GM19372 (cell line): ENCODE measurements at regions not wholly inside any gene's neighbourhood (a gene's known extent, or its start where the extent isn't known, plus 50 kb on each side); places are given as distances from the start of the nearest gene placed in this dataset.

ENCODE experiments used
- ATAC-seq: cut with Tn5 transposase; IDR thresholded peaks from one replicate; pipeline ENCODE4 v1.9.1; 2021; ENCODE audit warnings: mild to moderate bottlenecking, low read depth, moderate library complexity; ENCODE audit not compliant: unreplicated experiment

DNA sequence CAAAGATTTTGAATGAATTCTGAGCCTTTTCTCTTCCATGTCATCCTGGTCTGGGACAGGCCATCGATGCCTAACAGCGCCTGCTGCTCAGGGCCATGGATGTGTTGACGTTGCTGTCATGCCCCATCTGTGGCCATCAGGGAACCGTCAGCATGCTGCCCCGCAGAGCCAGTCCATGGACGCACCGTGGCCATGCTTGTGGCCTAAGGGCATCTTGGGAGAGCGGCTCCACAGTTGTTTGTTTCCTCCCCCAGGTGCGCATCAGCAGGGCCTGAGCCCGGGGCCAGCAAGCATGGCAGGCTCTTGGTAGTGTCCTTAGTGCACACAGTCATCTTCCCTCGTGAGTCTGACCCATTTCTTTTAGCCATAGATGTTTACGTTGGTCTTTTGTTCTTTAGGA lies 142.7 kb downstream of the VAPA start:
- ATAC-seq = no peak

GRCh38 chr18:10057401-10057893 lies 143.6 kb downstream of the VAPA start:
- ATAC-seq = no peak

DNA sequence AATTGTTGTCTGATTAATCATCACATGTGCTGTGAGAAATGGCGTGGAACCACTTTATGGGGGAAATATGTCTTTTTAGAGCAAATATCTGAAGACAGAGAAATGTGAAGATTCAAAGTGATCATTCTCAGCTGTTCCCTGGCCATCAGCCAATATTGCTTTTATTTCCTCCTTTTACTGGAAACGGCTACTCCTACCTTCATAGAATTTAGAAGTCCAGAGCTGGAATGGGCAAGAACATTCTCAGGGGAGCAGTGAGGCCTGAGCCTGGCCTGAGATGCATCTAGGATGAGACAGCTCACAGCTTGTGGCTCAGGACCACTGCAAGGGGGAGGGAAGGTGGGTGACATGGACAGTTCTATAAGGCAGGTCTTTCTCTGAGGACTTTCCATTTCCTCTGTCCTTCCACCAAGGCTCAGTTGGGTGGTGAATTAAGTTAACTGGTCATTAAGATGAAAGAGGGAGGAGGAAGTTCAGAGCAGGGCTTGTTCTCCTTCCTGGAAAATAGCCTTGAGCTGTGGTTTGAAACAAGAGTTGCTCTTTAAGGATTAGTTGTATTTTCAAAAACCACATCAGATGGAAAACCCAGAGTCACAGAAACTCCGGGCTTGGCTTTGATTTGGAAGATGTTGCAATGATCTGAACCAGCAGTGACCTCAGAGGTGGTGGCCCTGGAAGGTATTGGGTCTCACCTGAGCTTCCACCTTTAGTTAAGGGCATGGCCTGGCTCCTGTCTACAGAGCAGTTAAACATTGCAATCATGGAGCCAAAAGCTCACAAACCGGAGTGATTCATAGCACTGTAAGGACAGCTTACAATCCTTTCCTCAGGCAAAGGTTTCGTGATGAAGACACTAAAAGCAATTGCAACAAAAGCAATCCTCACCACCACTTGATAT lies 144.3 kb downstream of the VAPA start:
- no peak for ATAC-seq

GRCh38 chr18:10059610-10060468 lies 146.0 kb downstream of the VAPA start:
- ATAC-seq = no peak

- no peak for ATAC-seq
Measured at GRCh38 chr18:10060469-10060782, 146.6 kb downstream of the VAPA start.

- no peak for ATAC-seq
Measured at GRCh38 chr18:10060841-10061240, 147.0 kb downstream of the VAPA start.

DNA sequence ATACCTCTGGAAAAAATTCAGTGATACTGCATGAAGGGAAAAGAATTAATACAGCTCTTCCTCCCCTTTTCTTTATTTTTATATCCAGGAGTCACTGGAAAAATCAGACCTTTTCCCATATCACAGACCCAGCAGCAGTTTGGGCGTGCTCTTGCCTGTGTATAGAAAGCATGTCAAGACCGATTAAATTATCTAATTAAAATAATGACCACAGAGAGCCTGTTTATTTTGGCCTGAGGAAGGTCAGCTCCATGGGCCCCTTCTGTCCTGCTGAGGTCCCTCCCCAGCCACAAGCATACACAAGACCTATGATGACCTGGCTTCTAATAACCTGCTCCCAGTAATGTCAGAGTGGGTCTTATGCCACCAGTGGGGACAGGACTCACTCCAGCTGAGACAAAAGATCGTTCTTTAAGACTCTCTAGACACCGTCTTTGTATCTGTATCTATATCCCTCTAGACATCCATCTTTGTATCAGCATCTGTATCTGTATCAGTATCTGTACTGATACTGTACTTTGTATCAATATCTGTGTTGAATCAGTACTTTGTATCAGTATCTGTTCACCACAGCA lies 147.8 kb downstream of the VAPA start:
- no peak for ATAC-seq

GRCh38 chr18:10062302-10063300 lies 148.8 kb downstream of the VAPA start:
- no peak for ATAC-seq

DNA sequence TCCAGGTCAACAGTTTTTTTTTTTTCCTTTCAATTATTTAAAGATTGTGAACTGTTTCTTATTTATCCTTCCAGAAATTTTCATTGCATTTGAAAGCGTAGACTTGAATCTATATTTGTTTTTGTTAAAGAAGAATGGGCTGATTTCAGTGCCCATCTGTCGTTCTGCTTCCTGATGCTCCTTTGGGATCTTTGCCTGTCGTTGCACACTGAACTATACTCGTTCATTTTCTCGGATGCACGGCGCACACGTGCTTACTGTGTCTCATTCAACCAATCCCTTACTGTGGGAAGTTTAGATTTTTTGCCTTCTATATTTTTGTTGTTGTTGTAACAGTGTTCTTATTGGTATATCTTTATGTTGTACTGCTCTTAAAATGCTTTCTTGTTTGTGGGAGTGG lies 149.7 kb downstream of the VAPA start:
- no peak for ATAC-seq

DNA sequence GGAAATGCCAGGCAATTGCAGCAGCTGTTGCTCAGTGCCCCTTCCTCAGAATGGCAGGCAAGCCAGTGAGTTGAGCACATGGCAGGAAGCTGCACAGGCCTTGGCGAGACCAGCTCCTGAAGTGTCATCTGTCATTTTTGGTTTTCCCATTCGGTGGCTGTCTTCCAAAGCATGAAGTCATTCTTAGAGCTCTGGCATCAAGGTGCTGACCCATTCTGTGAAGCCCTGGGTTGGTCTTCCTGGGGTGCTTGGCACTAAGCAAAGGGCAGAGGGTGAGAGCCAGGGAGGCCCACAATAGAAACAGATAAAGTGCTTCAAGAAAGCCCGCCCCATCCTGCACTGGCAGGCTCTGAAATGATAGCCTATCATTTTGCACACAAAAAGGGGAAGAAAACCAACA lies 150.5 kb downstream of the VAPA start:
- no peak for ATAC-seq

DNA sequence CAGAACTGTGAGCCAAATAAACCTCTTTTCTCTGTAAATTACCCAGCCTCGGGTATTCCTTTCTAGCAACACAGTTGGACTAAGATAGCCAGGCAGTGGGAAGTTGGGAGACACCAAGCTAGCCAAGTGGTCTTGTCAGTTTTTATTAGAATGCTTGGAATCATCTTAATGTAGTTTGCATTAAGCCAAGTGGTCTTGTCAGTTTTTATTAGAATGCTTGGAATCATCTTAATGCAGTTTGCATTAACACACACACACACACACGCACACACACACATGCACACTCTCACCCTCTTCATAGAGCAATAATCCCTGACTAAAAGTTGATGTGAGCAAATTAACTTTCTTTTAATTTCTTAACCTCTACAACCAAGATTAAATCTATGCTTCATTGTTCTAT lies 151.5 kb downstream of the VAPA start:
- ATAC-seq = no peak

- ATAC-seq = no peak
Measured at GRCh38 chr18:10067670-10068659, 154.1 kb downstream of the VAPA start.

- no peak for ATAC-seq
Measured at GRCh38 chr18:10068766-10069567, 155.2 kb downstream of the VAPA start.

GRCh38 chr18:10070561-10071000 lies 156.8 kb downstream of the VAPA start:
- ATAC-seq = no peak

DNA sequence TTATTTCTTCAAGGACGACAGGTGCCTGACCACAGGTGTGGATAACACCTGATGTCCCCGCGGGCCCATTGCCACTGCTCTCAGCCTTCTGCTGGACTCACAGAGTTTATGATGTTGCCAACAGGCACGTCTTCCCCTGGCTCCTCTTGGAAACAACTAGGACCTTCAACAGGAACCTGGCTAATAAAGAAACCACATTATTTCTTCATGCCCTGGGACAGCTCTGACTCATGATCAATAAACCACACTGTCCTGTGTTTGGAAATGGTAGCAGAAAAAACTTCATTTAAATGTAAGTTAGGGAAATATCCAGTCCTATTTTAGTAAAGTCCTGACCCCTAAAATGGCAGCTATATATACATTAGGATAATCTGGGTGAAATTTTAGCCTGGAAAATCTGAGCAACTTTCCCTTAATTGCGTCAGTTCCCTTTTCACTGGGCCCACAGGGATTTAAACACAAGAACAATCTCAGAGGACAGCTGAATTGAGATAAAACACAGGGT lies 158.9 kb downstream of the VAPA start:
- no peak for ATAC-seq

DNA sequence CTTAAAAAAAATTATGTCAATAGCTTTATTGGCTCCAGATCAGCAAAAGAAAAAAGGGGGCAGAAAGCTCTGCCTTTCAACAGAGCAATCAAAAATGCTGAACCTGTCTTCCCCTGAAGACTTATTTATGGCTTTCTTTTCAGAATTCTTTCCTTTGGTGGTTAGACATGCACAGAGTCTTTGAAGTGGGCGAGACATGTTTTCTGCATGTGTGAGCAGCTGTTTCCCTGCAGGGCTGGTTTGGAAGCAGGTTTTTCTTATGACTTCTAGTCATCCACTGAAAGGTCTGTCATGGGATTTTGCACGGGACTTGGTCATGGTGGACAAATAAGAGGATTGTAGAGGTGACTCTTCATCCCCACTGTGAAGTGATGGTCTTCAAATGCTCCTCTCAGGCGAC lies 160.3 kb downstream of the VAPA start:
- ATAC-seq = no peak

GRCh38 chr18:10074728-10075127 lies 160.9 kb downstream of the VAPA start:
- no peak for ATAC-seq
